Transverse colon (tissue), 4 donors: ENCODE measurements at regions not wholly inside any gene's neighbourhood (a gene's known extent, or its start where the extent isn't known, plus 50 kb on each side); places are given as distances from the start of the nearest gene placed in this dataset.

ENCODE experiments used
- EP300 ChIP-seq: sonication (generic); formaldehyde crosslinking; IDR thresholded peaks from one replicate; pipeline ENCODE4 v1.6.1; 2017; ENCODE audit warnings: antibody characterized with exemption, low read depth
- POLR2AphosphoS5 ChIP-seq, 3 donors: sonication (generic); formaldehyde crosslinking; IDR thresholded peaks; one replicate each; pipeline ENCODE4 v1.6.1; 2016; ENCODE audit warnings: antibody characterized with exemption in 3 of 3
- TF ChIP-seq, protein P1 (sequence below), 5 experiments: fragments of 200-600 bp in 3 of 5; fragments of 450-650 bp in 2 of 5; sonication (generic) in 3 of 5; IDR thresholded peaks; 1 replicate in 2 of 5; 2 replicates in 3 of 5; pipeline ENCODE4 v1.5.1; 2016 to 2017; ENCODE audit warnings: antibody characterized with exemption in 5 of 5, inconsistent platforms in 3 of 5, mild to moderate bottlenecking in 2 of 5, moderate library complexity in 1 of 5

DNA sequence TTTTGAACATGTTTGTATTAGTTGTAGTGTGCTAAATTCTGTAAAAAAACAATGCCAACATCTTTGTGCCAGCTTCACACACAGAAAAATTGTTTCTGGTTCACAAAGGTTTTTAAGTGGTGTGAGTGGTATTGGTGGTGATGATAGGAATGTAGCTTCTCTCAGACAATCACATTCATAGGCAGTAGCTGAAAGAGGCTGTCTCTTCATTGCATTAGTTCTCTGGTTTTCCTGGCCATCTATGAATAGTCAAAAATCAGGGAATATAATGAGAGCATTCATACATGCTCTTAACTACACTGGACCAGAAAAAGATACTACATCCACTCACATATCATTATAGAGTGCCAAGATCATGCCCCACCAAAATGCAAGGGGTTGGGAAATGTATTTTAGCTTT is 433.5 kb downstream of the FLRT2 start:
- TF ChIP-seq POLR2AphosphoS5 (IDR thresholded peaks at IDR 0.05) (no peak), EP300 (no peak)
- TF ChIP-seq, protein P1, sequence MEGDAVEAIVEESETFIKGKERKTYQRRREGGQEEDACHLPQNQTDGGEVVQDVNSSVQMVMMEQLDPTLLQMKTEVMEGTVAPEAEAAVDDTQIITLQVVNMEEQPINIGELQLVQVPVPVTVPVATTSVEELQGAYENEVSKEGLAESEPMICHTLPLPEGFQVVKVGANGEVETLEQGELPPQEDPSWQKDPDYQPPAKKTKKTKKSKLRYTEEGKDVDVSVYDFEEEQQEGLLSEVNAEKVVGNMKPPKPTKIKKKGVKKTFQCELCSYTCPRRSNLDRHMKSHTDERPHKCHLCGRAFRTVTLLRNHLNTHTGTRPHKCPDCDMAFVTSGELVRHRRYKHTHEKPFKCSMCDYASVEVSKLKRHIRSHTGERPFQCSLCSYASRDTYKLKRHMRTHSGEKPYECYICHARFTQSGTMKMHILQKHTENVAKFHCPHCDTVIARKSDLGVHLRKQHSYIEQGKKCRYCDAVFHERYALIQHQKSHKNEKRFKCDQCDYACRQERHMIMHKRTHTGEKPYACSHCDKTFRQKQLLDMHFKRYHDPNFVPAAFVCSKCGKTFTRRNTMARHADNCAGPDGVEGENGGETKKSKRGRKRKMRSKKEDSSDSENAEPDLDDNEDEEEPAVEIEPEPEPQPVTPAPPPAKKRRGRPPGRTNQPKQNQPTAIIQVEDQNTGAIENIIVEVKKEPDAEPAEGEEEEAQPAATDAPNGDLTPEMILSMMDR (IDR thresholded peaks at IDR 0.05), result no peak
